Stimulated activated CD4-positive, alpha-beta T cell treated with anti-CD3 and anti-CD28 coated beads, TNF-alpha, amount 100 ng/mL, for 4 hours (primary cell): ENCODE measurements at regions not wholly inside any gene's neighbourhood (a gene's known extent, or its start where the extent isn't known, plus 50 kb on each side); places are given as distances from the start of the nearest gene placed in this dataset.
"Not testable (repeated sequence)": the region's sequence is repeated elsewhere in the genome, so short reads cannot be mapped to it uniquely, and the experiment has no call there.

Experiments
- DNase-seq, 3 experiments: peaks; one replicate each; pipeline ENCODE4 v3.0.0-alpha.2; 2020; ENCODE audit warnings: low read depth in 3 of 3

DNA sequence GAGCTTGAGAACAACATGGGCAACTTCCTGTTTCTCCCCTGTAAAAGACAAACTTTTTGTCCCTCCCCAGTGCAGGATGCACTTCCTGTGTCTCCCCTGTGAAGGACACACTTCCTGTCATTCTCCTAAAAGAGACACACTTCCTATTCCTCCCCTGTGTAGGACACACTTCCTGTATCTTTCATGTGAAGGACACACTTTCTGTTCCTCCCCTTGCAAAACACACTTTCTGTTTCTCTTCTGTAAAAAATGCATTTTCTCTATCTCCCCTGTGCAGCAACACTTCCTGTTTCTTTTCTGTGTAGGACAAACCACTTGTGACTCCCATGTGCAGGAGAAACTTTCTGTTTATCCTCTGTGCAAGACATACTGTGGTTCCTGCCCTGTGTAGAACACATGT, 488.6 kb upstream of the USP9Y start:
- DNase-seq: no peak

DNA sequence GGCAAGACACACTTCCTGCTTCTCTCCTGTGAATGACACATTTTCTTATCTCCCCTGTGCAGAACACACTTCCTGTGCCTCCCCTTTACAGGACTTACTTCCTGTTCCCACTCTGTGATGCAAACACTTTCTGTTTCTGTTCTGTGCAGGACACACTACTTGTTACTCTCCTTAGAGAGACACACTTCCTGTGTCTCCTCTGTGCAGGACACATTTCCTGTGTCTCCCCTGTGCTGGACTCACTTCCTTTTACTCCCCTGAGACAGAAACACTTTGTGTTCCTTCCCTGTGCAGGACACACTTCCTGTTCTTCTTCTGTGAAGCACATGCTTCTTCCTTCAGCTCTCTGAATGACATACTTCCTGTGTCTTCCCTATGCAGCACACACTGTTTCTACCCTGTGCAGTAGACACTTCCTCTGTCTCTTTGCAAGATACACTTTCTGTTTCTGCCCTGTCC, 485.4 kb upstream of the USP9Y start:
- no peak for DNase-seq

DNA sequence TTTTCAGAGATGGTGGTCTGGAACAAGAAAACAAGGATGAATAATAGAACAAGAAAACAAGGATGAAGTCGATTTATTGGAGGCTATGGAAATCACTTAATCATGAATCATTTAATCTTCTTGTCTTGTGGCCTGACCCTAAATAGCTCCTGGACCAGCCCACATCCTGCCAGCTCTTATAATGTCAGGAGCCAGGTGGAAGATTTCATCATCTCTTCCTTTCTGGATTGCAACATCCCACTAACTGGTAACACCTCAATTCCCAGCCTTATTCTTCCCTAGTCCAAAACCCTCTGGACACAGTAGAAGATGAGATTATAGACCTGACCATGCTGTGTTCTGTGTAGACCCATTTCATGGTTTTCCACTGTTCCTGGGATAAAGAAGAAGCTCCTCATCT, 470.1 kb upstream of the USP9Y start:
- no peak for DNase-seq

DNA sequence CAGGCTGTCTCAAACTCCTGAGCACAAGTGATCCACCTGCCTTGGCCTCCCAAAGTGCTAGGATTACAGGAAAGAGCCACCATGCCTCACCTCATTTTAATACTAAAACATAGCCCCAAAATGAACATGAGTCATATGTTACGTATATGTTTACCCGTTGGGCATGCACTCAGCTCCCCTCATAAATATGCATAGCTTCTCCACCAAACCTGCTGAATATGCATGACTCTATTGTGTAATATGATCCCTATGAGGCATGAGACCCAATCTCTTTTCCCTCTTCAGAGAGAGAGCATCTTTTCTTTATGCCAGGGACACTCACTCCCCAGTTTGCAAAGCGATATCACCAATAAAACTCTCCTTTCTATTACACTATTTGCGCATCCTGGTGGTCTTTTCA, 464.6 kb upstream of the USP9Y start:
- no peak for DNase-seq

DNA sequence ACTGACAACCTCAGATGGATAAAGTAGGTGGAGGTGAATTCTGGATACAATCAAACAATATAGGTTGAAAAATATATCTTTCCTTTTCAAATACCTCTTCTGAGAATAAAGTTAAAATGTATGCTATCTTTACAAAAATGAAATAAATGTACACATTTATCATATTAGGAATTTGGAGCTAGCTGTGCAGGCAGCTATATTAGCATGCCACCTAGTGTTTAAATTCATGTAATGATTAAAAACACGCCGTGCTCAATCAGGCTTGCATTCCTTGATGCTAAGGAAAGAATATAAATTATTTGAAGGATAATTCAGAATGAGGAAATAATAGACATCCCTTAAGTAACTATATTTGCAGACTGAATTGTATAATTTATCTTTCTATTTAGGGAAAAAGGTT, 460.7 kb upstream of the USP9Y start:
- not testable (repeated sequence) for DNase-seq

DNA sequence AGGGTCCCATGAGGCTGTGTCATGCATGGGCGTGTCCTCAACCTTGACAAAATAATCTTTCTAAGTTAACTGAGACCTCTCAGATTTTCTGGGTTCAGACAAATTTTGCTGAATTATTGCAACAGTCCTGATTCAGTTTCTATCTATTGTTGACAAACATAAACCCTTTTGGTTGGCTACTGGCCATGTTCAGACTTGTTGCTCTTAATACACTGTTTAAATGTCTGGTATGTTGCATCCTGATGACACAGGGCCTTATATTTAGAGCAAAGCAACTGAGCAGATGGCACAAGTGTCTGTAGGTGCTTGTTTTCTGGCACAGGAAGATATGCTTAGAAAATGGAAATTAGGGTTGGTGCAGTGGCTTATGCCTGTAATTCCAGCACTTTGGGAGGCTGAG, 456.9 kb upstream of the USP9Y start:
- DNase-seq: no peak

DNA sequence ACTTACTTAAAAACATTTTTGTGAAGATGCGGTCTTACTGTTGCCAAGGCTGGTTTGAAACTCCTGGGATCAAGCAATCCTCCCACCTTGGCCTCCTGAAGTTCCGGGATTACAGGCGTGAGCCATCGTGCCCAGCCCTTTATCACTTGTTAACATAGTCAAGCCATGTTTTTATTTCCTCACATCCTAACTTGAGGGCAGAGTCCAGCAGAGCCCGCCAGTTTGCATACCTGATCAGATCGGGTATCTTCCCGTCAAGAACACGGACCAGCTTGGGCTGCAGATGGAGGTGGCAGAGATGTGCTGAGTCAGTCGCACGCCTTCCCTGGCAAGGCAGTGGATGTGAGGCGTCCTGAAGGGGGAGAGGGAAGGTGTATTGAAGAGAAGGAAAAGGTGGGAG, 447.3 kb upstream of the USP9Y start:
- DNase-seq: no peak

DNA sequence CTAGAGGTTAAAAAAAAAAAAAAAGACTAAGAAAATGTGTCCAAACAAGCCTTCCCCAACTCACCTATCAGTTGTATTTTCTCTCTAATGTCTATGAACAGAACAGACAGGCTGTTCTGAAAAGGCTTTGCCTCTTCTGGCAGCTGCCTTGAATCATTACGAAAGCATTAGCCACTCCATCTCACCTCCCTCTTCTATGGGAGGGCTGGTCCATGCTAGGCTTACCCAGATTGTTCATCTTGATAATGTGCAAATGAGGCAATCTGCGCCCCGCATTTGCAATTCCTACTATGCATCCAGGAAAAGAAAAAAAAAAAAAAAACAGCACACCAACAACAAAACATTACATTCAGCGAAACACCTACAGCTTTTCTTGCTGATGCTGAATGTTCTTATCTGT, 429.9 kb upstream of the USP9Y start:
- no peak for DNase-seq

DNA sequence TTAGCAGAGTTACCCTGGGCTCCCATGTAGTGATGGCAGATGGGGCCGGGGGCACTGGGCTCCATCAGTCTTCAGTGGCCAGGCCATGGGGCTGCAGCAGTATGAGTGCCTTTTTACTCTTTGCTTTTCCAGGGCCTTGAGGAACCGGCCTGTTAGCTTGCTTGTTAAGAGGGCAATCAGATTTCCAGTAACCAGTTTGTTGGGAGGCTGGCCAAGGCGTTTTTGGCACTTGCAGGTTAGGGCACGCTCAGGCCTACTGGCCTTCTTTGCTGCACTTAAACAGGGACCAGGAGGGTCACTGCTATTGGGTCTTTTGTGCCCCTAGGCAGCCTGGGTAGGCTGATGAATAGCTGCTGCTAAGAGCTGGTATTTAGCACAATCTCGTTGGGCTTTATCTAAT, 415.4 kb upstream of the USP9Y start:
- DNase-seq: no peak

DNA sequence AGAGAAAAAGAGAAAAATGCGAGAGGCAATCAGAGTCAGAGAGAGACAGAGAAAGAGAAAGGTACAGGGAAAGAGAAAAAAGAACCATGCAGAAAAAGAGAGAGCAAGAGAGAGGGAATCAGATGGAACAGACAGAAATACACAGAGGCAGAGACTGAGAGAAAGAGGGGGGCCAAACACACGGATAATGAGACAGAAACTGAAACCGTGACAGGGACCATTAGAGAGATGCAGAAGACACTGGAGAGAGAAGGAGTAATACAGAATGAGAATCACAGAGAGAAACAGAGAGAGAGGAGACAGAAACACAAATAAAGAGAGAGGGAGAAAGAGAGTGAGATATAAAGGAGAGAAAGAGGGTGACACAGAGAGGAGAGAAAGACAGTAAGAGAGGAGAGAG, 412.1 kb upstream of the USP9Y start:
- DNase-seq: no peak

DNA sequence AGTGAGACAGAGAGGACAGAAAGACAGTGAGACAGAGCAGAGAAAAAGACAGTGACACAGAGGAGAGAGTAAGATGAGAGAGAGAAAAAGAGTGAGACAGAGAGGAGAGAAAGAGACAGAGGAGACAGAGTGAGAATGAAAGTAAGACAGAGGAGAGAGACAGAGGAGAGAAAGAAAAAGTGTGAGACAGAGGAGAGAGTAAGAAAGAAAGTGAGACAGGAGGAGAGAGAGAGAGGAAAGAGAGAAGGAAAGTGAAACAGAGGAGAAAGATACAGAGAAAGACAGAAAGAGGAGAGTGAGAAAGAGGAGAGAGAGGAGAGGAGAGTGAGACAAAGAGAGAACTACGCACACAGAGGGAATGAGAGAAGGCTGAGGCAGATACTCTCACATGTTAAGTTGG, 411.6 kb upstream of the USP9Y start:
- no peak for DNase-seq

DNA sequence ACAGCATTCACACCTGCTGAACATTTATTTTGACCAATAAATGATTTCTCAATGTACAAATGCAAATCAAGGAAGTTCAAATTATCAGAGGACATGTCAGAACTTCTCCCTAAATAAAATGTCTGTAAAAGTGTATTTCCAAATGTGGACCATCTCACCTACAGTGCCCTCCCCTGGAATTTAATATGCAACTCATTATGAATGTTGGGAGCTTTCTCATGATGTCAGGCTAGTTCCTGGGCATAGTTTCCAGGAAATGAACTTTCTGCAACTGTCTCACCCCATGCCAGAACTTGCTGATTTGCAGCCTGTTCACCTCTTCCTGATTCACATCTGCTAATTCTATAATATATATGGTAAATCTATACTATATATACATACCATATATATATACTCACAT, 408.5 kb upstream of the USP9Y start:
- DNase-seq: no peak

DNA sequence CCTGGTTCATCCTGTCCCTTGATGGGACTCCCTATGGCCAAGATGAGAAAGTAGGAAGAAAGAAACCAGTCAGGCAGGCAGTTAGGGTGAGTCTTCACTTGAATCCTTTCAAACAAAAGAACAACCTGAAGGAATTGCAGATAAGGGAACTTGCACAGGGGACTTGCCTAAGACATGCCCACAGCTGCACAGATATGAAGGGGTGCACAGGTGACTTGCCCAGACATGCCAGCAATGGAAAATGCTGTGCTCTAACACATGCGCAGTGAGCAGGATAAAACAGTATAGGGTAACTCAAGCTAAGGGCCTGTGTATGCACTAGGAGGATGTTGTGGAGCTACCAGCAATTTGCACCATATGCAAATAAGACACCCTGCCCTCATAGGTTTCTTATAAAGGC, 404.6 kb upstream of the USP9Y start:
- DNase-seq: no peak

DNA sequence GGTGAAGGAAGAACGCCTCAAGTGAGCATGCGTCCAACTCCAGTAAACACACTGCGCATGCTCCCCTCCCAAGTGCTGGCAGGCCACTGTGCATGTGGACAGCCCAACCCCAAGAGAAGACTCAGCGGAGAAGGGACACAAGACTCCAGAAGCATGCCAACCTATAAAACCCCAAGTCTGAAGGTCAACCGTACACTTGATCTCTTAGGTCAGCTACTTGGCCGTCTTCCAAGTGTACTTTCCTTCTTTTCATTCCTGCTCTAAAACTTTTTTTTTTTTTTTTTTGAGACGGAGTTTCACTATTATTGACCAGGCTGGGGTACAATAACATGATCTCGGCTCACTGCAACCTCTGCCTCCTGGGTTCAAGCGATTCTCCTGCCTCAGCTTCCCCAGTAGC, 401.2 kb upstream of the USP9Y start:
- DNase-seq: not testable (repeated sequence)

DNA sequence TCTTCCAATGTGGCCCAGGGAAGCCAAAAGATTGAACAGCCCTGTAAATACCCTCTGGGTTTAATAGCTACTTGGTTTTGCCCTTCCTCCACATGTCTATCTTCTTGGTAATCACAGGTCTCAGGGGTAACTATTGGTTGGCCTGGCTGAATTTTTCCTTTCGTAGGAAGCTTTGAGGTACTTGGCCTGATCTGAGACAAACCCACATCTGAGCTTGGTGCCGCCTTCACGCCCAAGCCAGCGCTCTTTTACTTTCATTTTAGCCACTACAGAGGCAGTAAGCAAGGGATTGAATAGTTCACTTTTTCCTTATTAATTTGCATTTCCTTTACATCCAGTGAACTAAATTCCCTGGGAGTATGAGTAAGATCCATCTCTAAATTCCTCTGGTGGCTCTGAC, 397.6 kb upstream of the USP9Y start:
- no peak for DNase-seq

DNA sequence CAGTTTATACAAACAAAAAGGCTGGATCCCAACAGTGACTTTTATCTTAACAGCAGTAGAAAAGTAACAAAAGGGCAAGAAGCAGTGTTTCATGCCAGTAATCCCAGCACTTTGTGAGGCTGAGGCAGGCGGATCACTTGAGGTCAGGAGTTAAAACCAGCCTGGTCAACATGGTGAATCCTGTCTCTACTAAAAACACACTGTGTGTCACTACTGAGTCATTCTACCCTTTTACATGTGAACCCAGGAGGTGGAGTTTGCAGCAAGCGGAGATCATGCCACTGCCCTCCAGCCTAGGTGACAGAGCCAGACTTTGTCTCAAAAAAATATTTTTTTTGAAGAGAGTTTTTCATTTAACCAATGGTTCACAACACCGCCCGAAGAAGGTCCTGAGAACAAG, 395.6 kb upstream of the USP9Y start:
- no peak for DNase-seq

DNA sequence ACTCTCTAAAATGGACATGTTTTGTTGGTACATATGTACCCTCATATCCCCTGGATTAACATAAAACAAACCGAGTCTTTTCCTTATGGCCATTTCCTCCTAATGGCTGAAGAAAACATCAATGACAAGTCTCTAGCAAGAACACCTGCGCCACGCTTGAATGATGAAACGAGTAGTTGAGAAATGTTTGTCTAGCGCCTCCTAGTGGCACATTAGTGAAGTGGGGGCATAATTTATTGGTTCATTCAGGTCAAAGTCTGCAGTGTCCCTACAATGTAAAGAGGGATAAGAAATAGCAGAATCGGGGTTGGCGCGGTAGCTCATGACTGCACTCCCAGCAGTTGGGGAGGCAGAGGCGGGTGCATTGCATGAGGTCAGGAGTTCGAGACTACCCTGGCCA, 391.8 kb upstream of the USP9Y start:
- DNase-seq: no peak

DNA sequence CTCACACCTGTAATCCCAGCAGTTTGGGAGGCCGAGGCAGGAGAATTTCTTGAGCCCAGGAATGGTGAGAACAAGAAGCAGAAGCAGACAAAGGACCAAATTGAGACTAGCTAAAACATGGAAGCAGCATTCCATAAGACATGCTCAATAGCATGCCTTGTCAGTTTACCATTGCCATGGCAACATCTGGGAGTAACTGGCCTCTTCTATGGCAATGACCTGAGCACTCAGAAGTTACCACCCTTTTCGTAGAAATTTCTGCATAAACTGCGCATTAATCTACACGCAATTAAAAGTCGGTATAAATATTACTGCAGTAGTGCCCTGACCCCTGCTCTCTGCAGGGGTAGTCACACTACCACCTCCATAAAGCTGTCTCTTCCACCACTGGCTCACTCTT, 390.2 kb upstream of the USP9Y start:
- DNase-seq: no peak

DNA sequence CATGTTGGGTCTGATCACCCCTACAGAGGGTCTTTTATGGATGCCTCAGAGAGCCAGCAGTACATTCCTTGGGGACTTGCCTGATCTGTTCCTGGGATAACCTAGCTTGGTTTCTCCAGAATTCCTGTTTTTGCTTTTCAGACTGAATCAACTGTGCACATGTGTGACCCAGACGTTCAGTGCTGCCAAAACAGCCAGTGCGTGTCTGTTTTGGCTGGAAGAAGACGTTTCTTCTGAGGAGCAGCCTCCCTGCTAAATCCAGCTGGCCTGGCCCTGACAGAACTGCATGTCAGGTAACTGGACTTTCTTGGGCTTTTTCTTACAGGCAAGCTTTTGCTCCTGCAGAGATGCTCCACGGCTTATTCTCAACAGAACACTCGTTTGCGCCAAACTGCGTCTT, 373.3 kb upstream of the USP9Y start:
- DNase-seq: no peak

DNA sequence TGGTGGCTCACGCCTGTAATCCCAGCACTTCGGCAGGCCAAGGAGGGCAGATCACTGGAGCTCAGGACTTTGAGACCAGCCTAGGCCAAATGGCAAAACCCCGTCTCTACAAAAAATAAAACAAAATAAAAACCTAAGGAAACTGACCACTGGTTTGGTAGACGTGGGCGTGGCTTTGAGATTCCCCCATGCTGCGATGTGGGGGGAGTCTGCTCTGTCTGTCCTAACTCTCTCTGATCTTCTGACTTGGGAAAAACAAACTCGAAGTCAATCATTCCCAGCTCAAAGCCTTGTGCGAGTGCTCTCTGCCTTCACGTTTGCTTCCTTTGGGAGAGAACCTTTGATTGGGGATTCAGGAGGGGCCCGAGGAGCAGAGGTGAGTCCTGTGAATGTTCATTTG, 369.1 kb upstream of the USP9Y start:
- not testable (repeated sequence) for DNase-seq

DNA sequence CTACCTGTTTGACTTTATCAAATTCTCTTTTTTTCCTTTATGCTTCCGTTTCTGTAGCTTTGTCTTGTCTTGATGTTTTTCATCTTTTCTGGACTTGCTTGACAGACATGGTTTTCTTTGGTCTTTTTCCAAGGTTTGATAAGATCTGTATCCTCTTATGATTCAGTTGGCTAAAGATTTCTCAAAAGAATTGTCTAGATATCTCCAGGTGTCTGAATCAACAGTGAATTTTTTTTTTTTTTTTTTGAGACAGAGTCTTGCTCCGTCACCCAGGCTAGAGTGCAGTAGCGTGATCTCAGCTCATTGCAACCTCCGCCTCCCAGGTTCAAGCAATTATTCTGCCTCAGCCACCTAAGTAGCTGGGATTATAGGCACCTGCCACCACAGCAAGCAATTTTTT, 357.8 kb upstream of the USP9Y start:
- DNase-seq: no peak

DNA sequence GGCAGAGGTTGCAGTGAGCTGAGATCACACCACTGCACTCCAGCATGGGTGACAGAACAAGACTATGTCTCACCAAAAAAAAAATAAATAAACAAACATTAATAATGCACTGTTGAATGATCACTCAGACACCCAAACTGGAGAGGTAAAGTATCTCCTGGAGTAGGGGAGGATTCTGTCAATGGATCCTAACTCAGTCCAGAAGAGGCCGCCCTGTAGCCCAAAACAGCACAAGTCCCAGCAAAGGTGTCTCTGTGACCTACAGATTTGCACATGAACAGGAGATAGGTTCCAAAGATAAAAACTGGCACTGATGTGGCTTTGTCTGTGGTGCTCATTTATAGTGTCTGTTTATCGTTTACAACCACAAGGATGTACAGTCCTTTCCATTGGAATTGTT, 352.9 kb upstream of the USP9Y start:
- no peak for DNase-seq

DNA sequence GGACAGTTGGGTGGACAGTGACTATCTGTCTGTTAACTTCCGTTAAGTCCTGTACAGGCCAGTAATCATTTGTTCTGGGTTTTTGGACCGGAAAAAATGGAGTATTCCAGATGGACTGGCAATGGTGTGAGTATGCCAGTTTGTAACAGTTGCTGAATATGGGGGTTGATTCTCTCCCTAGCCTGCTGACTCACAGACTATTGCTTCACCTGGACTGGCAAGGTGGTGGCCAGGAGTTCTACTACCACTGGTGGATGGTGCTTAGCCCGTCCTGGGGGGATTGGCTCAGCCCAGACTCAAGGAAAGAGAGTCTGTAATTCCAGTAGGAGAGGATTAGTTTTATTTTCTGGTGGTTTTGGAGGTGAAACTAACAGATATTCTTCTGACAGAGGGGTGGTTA, 343.8 kb upstream of the USP9Y start:
- DNase-seq: no peak

DNA sequence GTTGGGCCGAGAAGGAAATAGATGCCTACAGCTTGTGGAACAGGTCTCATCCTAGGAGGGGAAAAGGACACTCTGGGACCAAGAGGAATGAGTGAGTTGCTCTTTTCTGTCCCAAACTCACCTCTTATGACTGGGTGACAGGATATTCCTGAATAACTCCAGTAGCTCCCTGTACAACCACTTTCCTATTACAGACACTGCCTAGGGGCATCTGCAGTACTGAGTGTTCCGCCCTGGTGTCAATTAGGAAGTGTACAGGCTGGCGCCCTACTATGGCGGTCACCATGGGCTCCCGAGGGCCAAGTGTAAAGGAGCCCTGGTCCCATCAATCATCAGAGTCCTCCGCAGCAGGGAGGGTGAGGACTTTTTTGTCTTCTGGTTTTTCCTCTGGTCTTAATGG, 343.4 kb upstream of the USP9Y start:
- no peak for DNase-seq

DNA sequence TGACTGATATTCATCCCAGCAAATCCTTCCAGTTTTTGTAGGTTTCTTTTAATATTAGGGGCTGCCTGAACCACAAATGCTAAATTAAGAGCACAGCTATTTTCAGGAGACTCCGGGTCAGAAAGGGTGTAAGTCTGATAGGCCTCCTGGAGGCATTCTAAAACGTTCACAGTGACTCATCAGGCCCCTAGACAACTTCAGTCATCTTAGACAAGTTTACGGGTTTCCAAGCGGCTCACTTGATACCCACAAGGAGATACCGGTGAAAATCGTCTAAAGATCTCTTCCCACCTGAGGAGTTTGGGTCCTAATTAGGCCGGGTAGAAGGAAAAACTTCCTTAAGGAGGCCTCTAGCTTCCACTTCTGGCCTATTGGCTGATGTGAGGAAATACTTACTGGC, 342.7 kb upstream of the USP9Y start:
- no peak for DNase-seq
